WTC11 (cell line): ENCODE measurements at regions not wholly inside any gene's neighbourhood (a gene's known extent, or its start where the extent isn't known, plus 50 kb on each side); places are given as distances from the start of the nearest gene placed in this dataset.

ENCODE experiments used
- ATAC-seq: fragments of 200-7000 bp; cut with Tn5 transposase; 2 replicates; pipeline ENCODE4 v1.10.0; 2021; ENCODE audit warnings: mild to moderate bottlenecking, moderate library complexity
- CTCF ChIA-PET: fragments of 300-600 bp; sonication (Branson Sonifier 250); formaldehyde crosslinking; loops from one replicate; lab custom pipeline; 2021; ENCODE audit warnings: antibody characterized with exemption; lab: Charles Lee
- POLR2A ChIA-PET: fragments of 350-600 bp; sonication (Branson Sonifier 250); formaldehyde crosslinking; loops from one replicate; lab custom pipeline; 2021; ENCODE audit warnings: antibody characterized with exemption; lab: Charles Lee
- DNase-seq: peaks from one replicate; pipeline ENCODE4 v3.0.0; 2021; ENCODE audit warnings: low spot score
- H3K27ac Mint-ChIP-seq: 2 replicates; pipeline ENCODE4 v1.8.0; 2021; ENCODE audit warnings: mixed read lengths
- H3K27me3 Mint-ChIP-seq: 2 replicates; pipeline ENCODE4 v1.8.0; 2021; ENCODE audit warnings: low read depth, mild to moderate bottlenecking, moderate library complexity, mixed read lengths
- H3K36me3 Mint-ChIP-seq: 2 replicates; pipeline ENCODE4 v1.8.0; 2021; ENCODE audit warnings: mixed read lengths
- H3K4me1 Mint-ChIP-seq: 2 replicates; pipeline ENCODE4 v1.8.0; 2022; ENCODE audit warnings: mixed read lengths
- H3K4me3 Mint-ChIP-seq: 2 replicates; pipeline ENCODE4 v1.8.0; 2021; ENCODE audit warnings: mild to moderate bottlenecking, moderate library complexity, mixed read lengths
- H3K9me3 Mint-ChIP-seq: 2 replicates; pipeline ENCODE4 v1.8.0; 2021; ENCODE audit warnings: mixed read lengths
- GABPB1 ChIP-seq: sonication (generic); formaldehyde crosslinking; IDR thresholded peaks from 2 replicates; pipeline ENCODE4 v1.8.1; 2023; ENCODE audit warnings: mild to moderate bottlenecking, missing genetic modification reagents
- GTF2I ChIP-seq: fragments of 250-450 bp; sonication (Bioruptor Pico); conservative IDR thresholded peaks from 2 replicates; pipeline ENCODE4 v1.4.0; 2021; ENCODE audit warnings: mild to moderate bottlenecking
- MYBL2 ChIP-seq: sonication (generic); formaldehyde crosslinking; IDR thresholded peaks from 2 replicates; pipeline ENCODE4 v1.8.1; 2023; ENCODE audit warnings: mild to moderate bottlenecking, moderate library complexity, missing genetic modification reagents
- NFATC4 ChIP-seq: fragments of 250-450 bp; sonication (Bioruptor Pico); IDR thresholded peaks from 2 replicates; pipeline ENCODE4 v1.9.0; 2021; ENCODE audit warnings: mild to moderate bottlenecking
- NR3C1 ChIP-seq: sonication (generic); formaldehyde crosslinking; conservative IDR thresholded peaks from 2 replicates; pipeline ENCODE4 v1.8.1; 2023; ENCODE audit warnings: low read depth, mild to moderate bottlenecking, missing genetic modification reagents
- OVOL2 ChIP-seq: fragments of 250-450 bp; sonication (Bioruptor Pico); IDR thresholded peaks from 2 replicates; pipeline ENCODE4 v1.9.0; 2021; ENCODE audit warnings: mild to moderate bottlenecking, borderline replicate concordance
- TEAD4 ChIP-seq: sonication (generic); formaldehyde crosslinking; IDR thresholded peaks from 2 replicates; pipeline ENCODE4 v1.8.0; 2022; ENCODE audit warnings: mild to moderate bottlenecking, missing genetic modification reagents
- ZNF219 ChIP-seq: sonication (generic); formaldehyde crosslinking; IDR thresholded peaks from 2 replicates; pipeline ENCODE4 v1.8.0; 2023; ENCODE audit warnings: missing genetic modification reagents, mild to moderate bottlenecking, borderline replicate concordance
- ZNF396 ChIP-seq: fragments of 250-450 bp; sonication (Bioruptor Pico); IDR thresholded peaks from 2 replicates; pipeline ENCODE4 v1.8.0; 2021; ENCODE audit warnings: mild to moderate bottlenecking, moderate library complexity, borderline replicate concordance
- ZNF671 ChIP-seq: fragments of 250-450 bp; sonication (Bioruptor Pico); IDR thresholded peaks from 2 replicates; pipeline ENCODE4 v1.8.0; 2021; ENCODE audit warnings: mild to moderate bottlenecking
- TF ChIP-seq, protein P1 (sequence below): fragments of 250-450 bp; sonication (Bioruptor Pico); conservative IDR thresholded peaks from 2 replicates; pipeline ENCODE4 v1.9.0; 2021; ENCODE audit warnings: mild to moderate bottlenecking
- TF ChIP-seq, protein P2 (sequence below): sonication (generic); formaldehyde crosslinking; IDR thresholded peaks from 2 replicates; pipeline ENCODE4 v1.8.1; 2022; ENCODE audit warnings: mild to moderate bottlenecking, moderate library complexity, missing genetic modification reagents
- TF ChIP-seq, protein P3 (sequence below): sonication (generic); formaldehyde crosslinking; IDR thresholded peaks from 2 replicates; pipeline ENCODE4 v1.8.1; 2023; ENCODE audit warnings: mild to moderate bottlenecking, missing genetic modification reagents
- TF ChIP-seq, protein P4 (sequence below): sonication (generic); formaldehyde crosslinking; IDR thresholded peaks from 2 replicates; pipeline ENCODE4 v1.8.0; 2023; ENCODE audit warnings: mild to moderate bottlenecking, missing genetic modification reagents
- TF ChIP-seq, protein P5 (sequence below): fragments of 250-450 bp; sonication (Bioruptor Pico); IDR thresholded peaks from 2 replicates; pipeline ENCODE4 v1.9.0; 2021; ENCODE audit warnings: moderate library complexity, mild to moderate bottlenecking, inconsistent platforms, borderline replicate concordance
- TF ChIP-seq, protein P6 (sequence below): fragments of 250-450 bp; sonication (Bioruptor Pico); IDR thresholded peaks from 2 replicates; pipeline ENCODE4 v1.8.0; 2021; ENCODE audit warnings: mild to moderate bottlenecking
- TF ChIP-seq, protein P7 (sequence below): fragments of 250-450 bp; sonication (Bioruptor Pico); IDR thresholded peaks from 2 replicates; pipeline ENCODE4 v1.9.0; 2021; ENCODE audit warnings: mild to moderate bottlenecking
- TF ChIP-seq, protein P8 (sequence below): sonication (generic); formaldehyde crosslinking; conservative IDR thresholded peaks from 2 replicates; pipeline ENCODE4 v1.8.1; 2022; ENCODE audit warnings: mild to moderate bottlenecking, missing genetic modification reagents
- TF ChIP-seq, protein P9 (sequence below): sonication (generic); formaldehyde crosslinking; IDR thresholded peaks from 2 replicates; pipeline ENCODE4 v1.8.0; 2022; ENCODE audit warnings: mild to moderate bottlenecking, missing genetic modification reagents
- TF ChIP-seq, protein P10 (sequence below): sonication (generic); formaldehyde crosslinking; IDR thresholded peaks from 2 replicates; pipeline ENCODE4 v1.8.0; 2023; ENCODE audit warnings: missing genetic modification reagents

DNA sequence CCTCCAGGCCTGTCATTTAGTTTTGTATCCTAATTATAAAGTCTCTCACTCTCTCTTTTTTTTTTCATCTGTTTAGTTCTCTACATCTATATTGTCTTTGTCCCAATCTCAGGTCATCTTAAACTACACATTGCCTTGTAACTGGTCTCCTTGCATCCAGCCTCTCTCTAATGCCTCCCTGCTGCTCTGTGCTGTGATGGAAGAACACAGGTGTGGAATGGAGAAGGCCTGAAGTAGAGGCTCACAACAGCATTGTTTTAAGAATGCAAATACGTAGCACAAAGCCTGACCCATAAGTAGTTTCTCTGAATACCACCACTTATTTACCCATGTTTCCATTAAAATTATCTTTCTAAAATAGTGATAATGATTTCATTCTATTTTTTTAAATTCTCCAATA lies 108.8 kb upstream of the FRY start (continued):
- TF ChIP-seq, protein P1, sequence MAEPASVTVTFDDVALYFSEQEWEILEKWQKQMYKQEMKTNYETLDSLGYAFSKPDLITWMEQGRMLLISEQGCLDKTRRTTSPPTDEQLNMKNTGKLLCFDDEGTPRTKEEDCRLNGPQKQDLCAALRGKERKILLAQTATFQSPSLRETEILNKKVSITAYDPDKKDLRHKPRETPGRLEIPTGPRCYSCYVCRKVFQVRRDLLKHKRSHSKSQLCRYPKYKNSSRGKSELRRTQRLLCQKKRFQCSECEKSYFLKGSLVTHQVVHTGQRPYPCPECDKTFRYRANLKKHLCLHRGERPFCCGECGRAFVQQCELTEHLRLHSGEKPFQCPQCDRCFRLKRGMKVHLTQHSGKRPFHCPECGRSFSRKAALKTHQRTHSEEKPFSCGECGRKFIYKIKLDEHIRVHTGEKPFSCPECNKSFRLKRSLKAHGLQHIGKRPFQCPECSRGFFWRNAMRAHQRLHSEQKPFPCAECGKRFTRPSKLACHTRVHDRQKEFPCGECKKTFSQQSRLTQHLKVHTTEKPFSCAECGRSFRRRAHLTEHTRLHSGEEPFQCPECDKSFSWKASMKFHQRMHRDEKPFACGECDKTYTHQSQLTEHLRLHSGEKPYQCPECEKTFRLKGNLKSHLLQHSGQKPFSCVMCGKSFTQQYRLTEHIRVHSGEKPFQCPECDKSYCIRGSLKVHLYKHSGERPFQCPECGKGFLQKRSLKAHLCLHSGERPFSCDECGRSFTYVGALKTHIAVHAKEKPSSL (CRISPR knock-in tag) = no peak
- TF ChIP-seq, protein P2, sequence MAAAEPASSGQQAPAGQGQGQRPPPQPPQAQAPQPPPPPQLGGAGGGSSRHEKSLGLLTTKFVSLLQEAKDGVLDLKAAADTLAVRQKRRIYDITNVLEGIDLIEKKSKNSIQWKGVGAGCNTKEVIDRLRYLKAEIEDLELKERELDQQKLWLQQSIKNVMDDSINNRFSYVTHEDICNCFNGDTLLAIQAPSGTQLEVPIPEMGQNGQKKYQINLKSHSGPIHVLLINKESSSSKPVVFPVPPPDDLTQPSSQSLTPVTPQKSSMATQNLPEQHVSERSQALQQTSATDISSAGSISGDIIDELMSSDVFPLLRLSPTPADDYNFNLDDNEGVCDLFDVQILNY (CRISPR knock-in tag) = no peak
- TF ChIP-seq, protein P3, sequence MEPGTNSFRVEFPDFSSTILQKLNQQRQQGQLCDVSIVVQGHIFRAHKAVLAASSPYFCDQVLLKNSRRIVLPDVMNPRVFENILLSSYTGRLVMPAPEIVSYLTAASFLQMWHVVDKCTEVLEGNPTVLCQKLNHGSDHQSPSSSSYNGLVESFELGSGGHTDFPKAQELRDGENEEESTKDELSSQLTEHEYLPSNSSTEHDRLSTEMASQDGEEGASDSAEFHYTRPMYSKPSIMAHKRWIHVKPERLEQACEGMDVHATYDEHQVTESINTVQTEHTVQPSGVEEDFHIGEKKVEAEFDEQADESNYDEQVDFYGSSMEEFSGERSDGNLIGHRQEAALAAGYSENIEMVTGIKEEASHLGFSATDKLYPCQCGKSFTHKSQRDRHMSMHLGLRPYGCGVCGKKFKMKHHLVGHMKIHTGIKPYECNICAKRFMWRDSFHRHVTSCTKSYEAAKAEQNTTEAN (CRISPR knock-in tag) = no peak
- TF ChIP-seq, protein P4, sequence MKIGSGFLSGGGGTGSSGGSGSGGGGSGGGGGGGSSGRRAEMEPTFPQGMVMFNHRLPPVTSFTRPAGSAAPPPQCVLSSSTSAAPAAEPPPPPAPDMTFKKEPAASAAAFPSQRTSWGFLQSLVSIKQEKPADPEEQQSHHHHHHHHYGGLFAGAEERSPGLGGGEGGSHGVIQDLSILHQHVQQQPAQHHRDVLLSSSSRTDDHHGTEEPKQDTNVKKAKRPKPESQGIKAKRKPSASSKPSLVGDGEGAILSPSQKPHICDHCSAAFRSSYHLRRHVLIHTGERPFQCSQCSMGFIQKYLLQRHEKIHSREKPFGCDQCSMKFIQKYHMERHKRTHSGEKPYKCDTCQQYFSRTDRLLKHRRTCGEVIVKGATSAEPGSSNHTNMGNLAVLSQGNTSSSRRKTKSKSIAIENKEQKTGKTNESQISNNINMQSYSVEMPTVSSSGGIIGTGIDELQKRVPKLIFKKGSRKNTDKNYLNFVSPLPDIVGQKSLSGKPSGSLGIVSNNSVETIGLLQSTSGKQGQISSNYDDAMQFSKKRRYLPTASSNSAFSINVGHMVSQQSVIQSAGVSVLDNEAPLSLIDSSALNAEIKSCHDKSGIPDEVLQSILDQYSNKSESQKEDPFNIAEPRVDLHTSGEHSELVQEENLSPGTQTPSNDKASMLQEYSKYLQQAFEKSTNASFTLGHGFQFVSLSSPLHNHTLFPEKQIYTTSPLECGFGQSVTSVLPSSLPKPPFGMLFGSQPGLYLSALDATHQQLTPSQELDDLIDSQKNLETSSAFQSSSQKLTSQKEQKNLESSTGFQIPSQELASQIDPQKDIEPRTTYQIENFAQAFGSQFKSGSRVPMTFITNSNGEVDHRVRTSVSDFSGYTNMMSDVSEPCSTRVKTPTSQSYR (CRISPR knock-in tag) = no peak
- TF ChIP-seq, protein P5, sequence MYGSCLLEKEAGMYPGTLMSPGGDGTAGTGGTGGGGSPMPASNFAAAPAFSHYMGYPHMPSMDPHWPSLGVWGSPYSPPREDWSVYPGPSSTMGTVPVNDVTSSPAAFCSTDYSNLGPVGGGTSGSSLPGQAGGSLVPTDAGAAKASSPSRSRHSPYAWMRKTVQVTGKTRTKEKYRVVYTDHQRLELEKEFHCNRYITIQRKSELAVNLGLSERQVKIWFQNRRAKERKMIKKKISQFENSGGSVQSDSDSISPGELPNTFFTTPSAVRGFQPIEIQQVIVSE (CRISPR knock-in tag) = no peak
- TF ChIP-seq OVOL2 (CRISPR knock-in tag) = no peak
- TF ChIP-seq, all 79 proteins: peak for 0

DNA sequence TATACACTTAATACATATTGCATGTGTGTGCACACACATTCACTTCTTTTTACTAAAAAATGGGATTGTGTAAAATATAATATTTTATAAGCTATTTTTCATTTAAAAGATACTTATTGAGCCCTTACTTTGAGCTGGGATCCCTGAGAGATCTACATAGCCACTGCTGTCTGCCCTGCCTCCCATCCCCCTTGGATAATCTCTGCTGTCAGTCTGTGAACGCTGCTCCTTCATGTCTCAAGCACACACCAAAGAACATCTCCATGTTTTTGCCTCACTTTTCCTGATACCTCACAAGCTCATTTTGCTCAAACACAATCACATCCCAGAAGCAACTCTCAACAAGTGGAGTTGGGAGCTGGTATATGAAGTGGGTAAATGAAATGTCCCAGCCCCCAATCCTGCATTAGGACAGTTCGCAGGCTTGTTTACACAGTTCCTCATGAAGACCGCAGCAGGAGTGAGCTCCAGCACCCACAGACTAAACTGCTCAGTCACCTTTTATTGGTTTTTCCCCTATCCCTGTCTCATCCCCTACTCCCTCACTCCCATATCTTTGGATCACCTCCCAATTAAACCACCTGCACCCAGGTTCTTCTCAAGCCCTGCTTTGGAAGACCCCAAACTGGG lies 108.3 kb upstream of the FRY start:
- DNase-seq (no peak), ATAC-seq (peak; percentile 53; the same call in 1 of the 2 replicates)
- ChIA-PET CTCF (interaction anchor here (1.0 to 1.4 kb wide), 3 partner anchors 13 to 241 kb away, joined by 3 to 11 read pairs (median 5); no protein-coding TSS in a partner anchor), POLR2A (interaction anchor here (0.6 kb wide), 1 partner anchor 352 kb away, joined by 3 read pairs; no protein-coding TSS in a partner anchor)
- H3K4me3 Mint-ChIP-seq = no peak overlapping the region; the same call in 1 of the 2 replicates
- peak overlapping the region; percentile 78 for H3K27ac Mint-ChIP-seq
- H3K36me3 Mint-ChIP-seq = no peaks in the 10 kb centered on the region
- no peaks in the 10 kb centered on the region for H3K27me3 Mint-ChIP-seq
- peaks cover 20% of the 10 kb centered on the region for H3K4me1 Mint-ChIP-seq
- no peaks in the 10 kb centered on the region for H3K9me3 Mint-ChIP-seq
- TF ChIP-seq ZNF396 (CRISPR knock-in tag) (no peak), NR3C1 (no peak), GTF2I (no peak), TEAD4 (CRISPR knock-in tag) (no peak), ZNF671 (no peak), GABPB1 (no peak), MYBL2 (CRISPR knock-in tag) (no peak), ZNF219 (CRISPR knock-in tag) (no peak), NFATC4 (CRISPR knock-in tag) (no peak)
- TF ChIP-seq, protein P6, sequence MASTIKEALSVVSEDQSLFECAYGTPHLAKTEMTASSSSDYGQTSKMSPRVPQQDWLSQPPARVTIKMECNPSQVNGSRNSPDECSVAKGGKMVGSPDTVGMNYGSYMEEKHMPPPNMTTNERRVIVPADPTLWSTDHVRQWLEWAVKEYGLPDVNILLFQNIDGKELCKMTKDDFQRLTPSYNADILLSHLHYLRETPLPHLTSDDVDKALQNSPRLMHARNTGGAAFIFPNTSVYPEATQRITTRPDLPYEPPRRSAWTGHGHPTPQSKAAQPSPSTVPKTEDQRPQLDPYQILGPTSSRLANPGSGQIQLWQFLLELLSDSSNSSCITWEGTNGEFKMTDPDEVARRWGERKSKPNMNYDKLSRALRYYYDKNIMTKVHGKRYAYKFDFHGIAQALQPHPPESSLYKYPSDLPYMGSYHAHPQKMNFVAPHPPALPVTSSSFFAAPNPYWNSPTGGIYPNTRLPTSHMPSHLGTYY (CRISPR knock-in tag) = no peak
- TF ChIP-seq, protein P7, sequence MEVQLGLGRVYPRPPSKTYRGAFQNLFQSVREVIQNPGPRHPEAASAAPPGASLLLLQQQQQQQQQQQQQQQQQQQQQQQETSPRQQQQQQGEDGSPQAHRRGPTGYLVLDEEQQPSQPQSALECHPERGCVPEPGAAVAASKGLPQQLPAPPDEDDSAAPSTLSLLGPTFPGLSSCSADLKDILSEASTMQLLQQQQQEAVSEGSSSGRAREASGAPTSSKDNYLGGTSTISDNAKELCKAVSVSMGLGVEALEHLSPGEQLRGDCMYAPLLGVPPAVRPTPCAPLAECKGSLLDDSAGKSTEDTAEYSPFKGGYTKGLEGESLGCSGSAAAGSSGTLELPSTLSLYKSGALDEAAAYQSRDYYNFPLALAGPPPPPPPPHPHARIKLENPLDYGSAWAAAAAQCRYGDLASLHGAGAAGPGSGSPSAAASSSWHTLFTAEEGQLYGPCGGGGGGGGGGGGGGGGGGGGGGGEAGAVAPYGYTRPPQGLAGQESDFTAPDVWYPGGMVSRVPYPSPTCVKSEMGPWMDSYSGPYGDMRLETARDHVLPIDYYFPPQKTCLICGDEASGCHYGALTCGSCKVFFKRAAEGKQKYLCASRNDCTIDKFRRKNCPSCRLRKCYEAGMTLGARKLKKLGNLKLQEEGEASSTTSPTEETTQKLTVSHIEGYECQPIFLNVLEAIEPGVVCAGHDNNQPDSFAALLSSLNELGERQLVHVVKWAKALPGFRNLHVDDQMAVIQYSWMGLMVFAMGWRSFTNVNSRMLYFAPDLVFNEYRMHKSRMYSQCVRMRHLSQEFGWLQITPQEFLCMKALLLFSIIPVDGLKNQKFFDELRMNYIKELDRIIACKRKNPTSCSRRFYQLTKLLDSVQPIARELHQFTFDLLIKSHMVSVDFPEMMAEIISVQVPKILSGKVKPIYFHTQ (CRISPR knock-in tag) = no peak
- TF ChIP-seq, protein P5 (CRISPR knock-in tag) = no peak
- TF ChIP-seq, protein P8, sequence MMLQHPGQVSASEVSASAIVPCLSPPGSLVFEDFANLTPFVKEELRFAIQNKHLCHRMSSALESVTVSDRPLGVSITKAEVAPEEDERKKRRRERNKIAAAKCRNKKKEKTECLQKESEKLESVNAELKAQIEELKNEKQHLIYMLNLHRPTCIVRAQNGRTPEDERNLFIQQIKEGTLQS (CRISPR knock-in tag) = no peak
- TF ChIP-seq, protein P9, sequence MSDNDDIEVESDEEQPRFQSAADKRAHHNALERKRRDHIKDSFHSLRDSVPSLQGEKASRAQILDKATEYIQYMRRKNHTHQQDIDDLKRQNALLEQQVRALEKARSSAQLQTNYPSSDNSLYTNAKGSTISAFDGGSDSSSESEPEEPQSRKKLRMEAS = no peak
- TF ChIP-seq, protein P10, sequence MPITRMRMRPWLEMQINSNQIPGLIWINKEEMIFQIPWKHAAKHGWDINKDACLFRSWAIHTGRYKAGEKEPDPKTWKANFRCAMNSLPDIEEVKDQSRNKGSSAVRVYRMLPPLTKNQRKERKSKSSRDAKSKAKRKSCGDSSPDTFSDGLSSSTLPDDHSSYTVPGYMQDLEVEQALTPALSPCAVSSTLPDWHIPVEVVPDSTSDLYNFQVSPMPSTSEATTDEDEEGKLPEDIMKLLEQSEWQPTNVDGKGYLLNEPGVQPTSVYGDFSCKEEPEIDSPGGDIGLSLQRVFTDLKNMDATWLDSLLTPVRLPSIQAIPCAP (CRISPR knock-in tag) = no peak
